MM.1S (cell line): ENCODE measurements at regions not wholly inside any gene's neighbourhood (a gene's known extent, or its start where the extent isn't known, plus 50 kb on each side); places are given as distances from the start of the nearest gene placed in this dataset.

ENCODE experiments used
- CTCF ChIP-seq: fragments of 300-600 bp; sonication (generic); IDR thresholded peaks from 2 replicates; pipeline ENCODE4 v1.5.1; 2016; ENCODE audit warnings: antibody characterized with exemption, low read length, mixed read lengths
- EZH2 ChIP-seq: fragments of 300-600 bp; sonication (generic); optimal IDR thresholded peaks from 2 replicates; pipeline ENCODE3; 2017; ENCODE audit warnings: low read depth, mild to moderate bottlenecking, antibody characterized with exemption, low read length, mixed read lengths

GRCh38 chr7:81161451-81162075 lies 242.7 kb upstream of the SEMA3C start:
- TF ChIP-seq EZH2 = no peak
- no peak for TF ChIP-seq CTCF
